Neural cell (in vitro differentiated cells): ENCODE measurements at regions not wholly inside any gene's neighbourhood (a gene's known extent, or its start where the extent isn't known, plus 50 kb on each side); places are given as distances from the start of the nearest gene placed in this dataset.

Source experiments
- H2AFZ ChIP-seq: fragments of 200-600, 300-800 bp; sonication (generic), shearing (Covaris generic); 2 replicates; pipeline ENCODE4 v1.6.0; 2014; ENCODE audit warnings: low read depth, mild to moderate bottlenecking, antibody characterized with exemption, low read length, moderate library complexity
- H3F3A ChIP-seq: fragments of 200-600 bp; shearing (Covaris generic); 2 replicates; pipeline ENCODE4 v1.6.1; 2016; ENCODE audit warnings: mild to moderate bottlenecking, moderate library complexity, mixed read lengths, antibody characterized with exemption, low read length; ENCODE audit not compliant: insufficient read depth, poor library complexity, severe bottlenecking
- H3K27ac ChIP-seq: fragments of 200-600, 300-800 bp; sonication (generic), shearing (Covaris generic); 2 replicates; pipeline ENCODE4 v1.5.1; 2014; ENCODE audit warnings: mild to moderate bottlenecking, low read length, moderate library complexity
- H3K27me3 ChIP-seq: fragments of 300-800, 200-600 bp; sonication (generic), shearing (Covaris generic); 2 replicates; pipeline ENCODE4 v1.6.0; 2014; ENCODE audit warnings: mild to moderate bottlenecking, low read depth, low read length, moderate library complexity; ENCODE audit not compliant: insufficient read depth
- H3K36me3 ChIP-seq: fragments of 300-800, 200-600 bp; sonication (generic), shearing (Covaris generic); 2 replicates; pipeline ENCODE4 v1.5.1; 2014; ENCODE audit warnings: mild to moderate bottlenecking, antibody characterized with exemption, low read length, moderate library complexity; ENCODE audit not compliant: insufficient read depth
- H3K4me2 ChIP-seq: fragments of 300-800, 200-600 bp; sonication (generic), shearing (Covaris generic); 2 replicates; pipeline ENCODE4 v1.6.0; 2014; ENCODE audit warnings: mild to moderate bottlenecking, low read length
- H3K4me3 ChIP-seq: fragments of 300-800, 200-600 bp; sonication (generic), shearing (Covaris generic); 2 replicates; pipeline ENCODE4 v1.5.1; 2014; ENCODE audit warnings: mild to moderate bottlenecking, low read length, moderate library complexity
- H3K79me2 ChIP-seq: fragments of 200-600 bp; shearing (Covaris generic); replicated peaks from 2 replicates; pipeline ENCODE4 v1.6.0; 2014; ENCODE audit warnings: mild to moderate bottlenecking, low read length, moderate library complexity; ENCODE audit not compliant: insufficient read depth
- H3K9ac ChIP-seq: fragments of 300-800, 200-600 bp; sonication (generic), shearing (Covaris generic); 2 replicates; pipeline ENCODE4 v1.6.1; 2016; ENCODE audit warnings: mild to moderate bottlenecking, low read length, mixed read lengths
- H3K9me2 ChIP-seq: fragments of 200-600 bp; shearing (Covaris generic); 2 replicates; pipeline ENCODE4 v1.6.1; 2016; ENCODE audit warnings: mild to moderate bottlenecking, low read length, mixed read lengths; ENCODE audit not compliant: insufficient read depth
- H3K9me3 ChIP-seq: fragments of 200-600, 300-800 bp; sonication (generic), shearing (Covaris generic); 2 replicates; pipeline ENCODE4 v1.6.1; 2016; ENCODE audit warnings: mild to moderate bottlenecking, mixed run types, low read length, moderate library complexity, mixed read lengths
- H4K20me1 ChIP-seq: fragments of 200-600 bp; shearing (Covaris generic); 2 replicates; pipeline ENCODE4 v1.6.1; 2016; ENCODE audit warnings: mild to moderate bottlenecking, mixed run types; ENCODE audit not compliant: insufficient read depth
- CTCF ChIP-seq: fragments of 450-650 bp; IDR thresholded peaks from 2 replicates; pipeline ENCODE4 v1.5.1; 2014; ENCODE audit warnings: antibody characterized with exemption, mild to moderate bottlenecking, moderate library complexity; ENCODE audit not compliant: poor library complexity, severe bottlenecking
- EP300 ChIP-seq: fragments of 450-650 bp; conservative IDR thresholded peaks from 2 replicates; pipeline ENCODE4 v1.6.1; 2014; ENCODE audit warnings: antibody characterized with exemption, mild to moderate bottlenecking, moderate library complexity; ENCODE audit not compliant: poor library complexity, severe bottlenecking
- EZH2 ChIP-seq: fragments of 200-600, 300-800 bp; shearing (Covaris generic), sonication (generic); IDR thresholded peaks from 2 replicates; pipeline ENCODE4 v1.6.1; 2014; ENCODE audit warnings: antibody characterized with exemption, low read length, borderline replicate concordance, mild to moderate bottlenecking; ENCODE audit not compliant: insufficient read depth, poor library complexity, severe bottlenecking
- MXI1 ChIP-seq: fragments of 450-650 bp; conservative IDR thresholded peaks from 2 replicates; pipeline ENCODE4 v1.6.1; 2014; ENCODE audit warnings: antibody characterized with exemption, mild to moderate bottlenecking; ENCODE audit not compliant: poor library complexity, severe bottlenecking
- POLR2AphosphoS5 ChIP-seq: IDR thresholded peaks from 2 replicates; pipeline ENCODE4 v1.6.1; 2012
- RAD21 ChIP-seq: fragments of 450-650 bp; conservative IDR thresholded peaks from 2 replicates; pipeline ENCODE4 v1.6.1; 2014; ENCODE audit warnings: antibody characterized with exemption, mild to moderate bottlenecking, moderate library complexity
- REST ChIP-seq: IDR thresholded peaks from 2 replicates; pipeline ENCODE4 v1.6.1; 2012; ENCODE audit warnings: borderline replicate concordance
- SMC3 ChIP-seq: fragments of 450-650 bp; conservative IDR thresholded peaks from 2 replicates; pipeline ENCODE4 v1.6.1; 2014; ENCODE audit warnings: antibody characterized with exemption, mild to moderate bottlenecking, moderate library complexity; ENCODE audit not compliant: poor library complexity
- TAF1 ChIP-seq: IDR thresholded peaks from 2 replicates; pipeline ENCODE4 v1.6.1; 2012; ENCODE audit warnings: low read depth

GRCh38 chr11:44365616-44366015 lies 55.7 kb upstream of the ALX4 start:
- H3K9me2 ChIP-seq = no peaks in the 10 kb centered on the region
- no peaks in the 10 kb centered on the region for H3K36me3 ChIP-seq
- no peak overlapping the region for H3K4me3 ChIP-seq
- H3K27me3 ChIP-seq = no peaks in the 10 kb centered on the region
- no peaks in the 10 kb centered on the region for H4K20me1 ChIP-seq
- H3F3A ChIP-seq = no peaks in the 10 kb centered on the region
- TF ChIP-seq POLR2AphosphoS5 = no peak
- no peak for TF ChIP-seq EP300
- no peak for TF ChIP-seq RAD21
- TF ChIP-seq REST = no peak
- no peak for TF ChIP-seq TAF1
- TF ChIP-seq MXI1 = no peak
- no peak for TF ChIP-seq CTCF
- TF ChIP-seq SMC3 = no peak
- TF ChIP-seq EZH2 = no peak
- H3K9ac ChIP-seq = no peak overlapping the region
- no peak overlapping the region for H3K4me2 ChIP-seq
- no peaks in the 10 kb centered on the region for H3K9me3 ChIP-seq
- H3K79me2 ChIP-seq = no peaks in the 10 kb centered on the region
- no peak overlapping the region for H3K27ac ChIP-seq
- no peak overlapping the region for H2AFZ ChIP-seq

GRCh38 chr11:44366026-44366425 lies 56.1 kb upstream of the ALX4 start:
- no peaks in the 10 kb centered on the region for H4K20me1 ChIP-seq
- H3K27me3 ChIP-seq = no peaks in the 10 kb centered on the region
- no peak overlapping the region for H3K4me2 ChIP-seq
- H2AFZ ChIP-seq = no peak overlapping the region
- H3K79me2 ChIP-seq = no peaks in the 10 kb centered on the region
- H3F3A ChIP-seq = no peaks in the 10 kb centered on the region
- no peak overlapping the region for H3K9ac ChIP-seq
- TF ChIP-seq POLR2AphosphoS5 = no peak
- no peak for TF ChIP-seq RAD21
- TF ChIP-seq CTCF = no peak
- TF ChIP-seq REST = no peak
- H3K4me3 ChIP-seq = no peak overlapping the region
- H3K27ac ChIP-seq = no peak overlapping the region
- H3K9me2 ChIP-seq = no peaks in the 10 kb centered on the region
- no peaks in the 10 kb centered on the region for H3K9me3 ChIP-seq
- H3K36me3 ChIP-seq = no peaks in the 10 kb centered on the region
